HFF-Myc (cell line): ENCODE measurements at regions not wholly inside any gene's neighbourhood (a gene's known extent, or its start where the extent isn't known, plus 50 kb on each side); places are given as distances from the start of the nearest gene placed in this dataset.

Source experiments
- DNase-seq: peaks from one replicate; pipeline ENCODE4 v3.0.0-alpha.2; 2011; ENCODE audit warnings: low read depth; ENCODE audit errors: extremely low read depth
- H3K4me3 ChIP-seq: replicated peaks from 2 replicates; pipeline ENCODE4 v1.5.1; 2011; ENCODE audit warnings: low read depth, mild to moderate bottlenecking, control low read depth, low read length
- TF ChIP-seq, protein P1 (sequence below): IDR thresholded peaks from 2 replicates; pipeline ENCODE4 v1.5.1; 2012; ENCODE audit warnings: mild to moderate bottlenecking, low read depth, low read length, control low read depth; ENCODE audit errors: missing control alignments

DNA sequence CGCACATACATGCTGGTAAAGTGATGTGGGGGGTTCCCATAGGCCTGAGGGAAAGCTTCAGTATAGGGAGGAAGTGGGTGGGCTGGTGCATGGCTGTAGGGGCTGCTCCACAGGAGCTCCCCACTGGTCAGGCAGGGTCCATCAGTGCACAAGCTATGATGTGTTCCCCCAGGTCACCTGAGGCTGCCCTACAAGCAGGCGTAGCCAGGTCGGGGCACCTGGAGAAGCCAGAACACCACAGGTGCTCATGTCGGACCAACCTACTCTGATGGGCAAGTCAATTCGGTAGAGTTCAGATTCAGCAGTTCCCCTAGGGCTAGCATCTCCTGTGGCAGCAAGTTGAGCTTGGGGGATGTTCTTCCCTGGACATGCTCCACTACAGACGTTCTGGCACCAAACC lies 103.3 kb upstream of the EPHA5 start:
- no peak overlapping the region for H3K4me3 ChIP-seq
- DNase-seq = no peak
- TF ChIP-seq, protein P1, sequence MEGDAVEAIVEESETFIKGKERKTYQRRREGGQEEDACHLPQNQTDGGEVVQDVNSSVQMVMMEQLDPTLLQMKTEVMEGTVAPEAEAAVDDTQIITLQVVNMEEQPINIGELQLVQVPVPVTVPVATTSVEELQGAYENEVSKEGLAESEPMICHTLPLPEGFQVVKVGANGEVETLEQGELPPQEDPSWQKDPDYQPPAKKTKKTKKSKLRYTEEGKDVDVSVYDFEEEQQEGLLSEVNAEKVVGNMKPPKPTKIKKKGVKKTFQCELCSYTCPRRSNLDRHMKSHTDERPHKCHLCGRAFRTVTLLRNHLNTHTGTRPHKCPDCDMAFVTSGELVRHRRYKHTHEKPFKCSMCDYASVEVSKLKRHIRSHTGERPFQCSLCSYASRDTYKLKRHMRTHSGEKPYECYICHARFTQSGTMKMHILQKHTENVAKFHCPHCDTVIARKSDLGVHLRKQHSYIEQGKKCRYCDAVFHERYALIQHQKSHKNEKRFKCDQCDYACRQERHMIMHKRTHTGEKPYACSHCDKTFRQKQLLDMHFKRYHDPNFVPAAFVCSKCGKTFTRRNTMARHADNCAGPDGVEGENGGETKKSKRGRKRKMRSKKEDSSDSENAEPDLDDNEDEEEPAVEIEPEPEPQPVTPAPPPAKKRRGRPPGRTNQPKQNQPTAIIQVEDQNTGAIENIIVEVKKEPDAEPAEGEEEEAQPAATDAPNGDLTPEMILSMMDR = no peak

DNA sequence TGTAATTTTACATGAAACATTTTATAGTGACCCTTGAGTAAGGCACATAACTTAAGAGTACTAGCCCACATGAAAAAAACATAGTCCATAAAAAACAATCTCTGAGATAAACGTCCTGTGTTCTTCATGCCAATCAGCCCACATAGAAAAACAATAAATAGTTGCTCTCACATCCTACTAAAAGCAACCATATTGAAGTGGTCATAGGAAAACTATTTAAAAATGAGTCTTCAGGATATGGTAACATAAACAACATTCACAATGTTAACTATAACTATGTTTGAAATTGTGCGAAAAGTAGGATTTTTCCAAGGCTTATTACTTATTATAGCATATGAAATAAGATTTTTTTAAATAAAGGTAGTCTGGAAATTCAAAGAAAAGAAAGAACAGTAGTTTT lies 77.1 kb upstream of the EPHA5 start:
- no peak overlapping the region for H3K4me3 ChIP-seq
- TF ChIP-seq, protein P1 = no peak
- no peak for DNase-seq

DNA sequence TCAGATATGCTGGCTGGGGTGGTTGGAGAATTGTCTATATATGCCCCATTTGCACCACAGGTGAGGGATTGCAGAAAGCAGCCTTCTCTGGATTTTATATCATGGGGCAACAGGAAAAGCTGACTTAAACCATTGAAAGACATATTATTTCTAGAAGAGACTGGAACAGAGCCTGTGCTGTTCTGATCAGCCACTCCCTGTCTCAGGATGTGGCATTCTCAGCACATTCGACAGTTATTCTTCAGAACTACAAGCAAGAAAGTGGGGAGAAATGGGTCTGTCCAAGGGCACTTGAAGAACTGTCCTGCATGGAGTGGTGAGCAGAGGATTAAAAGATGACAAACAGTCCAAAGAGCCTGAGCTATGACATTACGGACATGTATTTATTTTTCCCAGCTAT lies 67.8 kb upstream of the EPHA5 start:
- DNase-seq = no peak
- TF ChIP-seq, protein P1 = no peak
- no peak overlapping the region for H3K4me3 ChIP-seq

DNA sequence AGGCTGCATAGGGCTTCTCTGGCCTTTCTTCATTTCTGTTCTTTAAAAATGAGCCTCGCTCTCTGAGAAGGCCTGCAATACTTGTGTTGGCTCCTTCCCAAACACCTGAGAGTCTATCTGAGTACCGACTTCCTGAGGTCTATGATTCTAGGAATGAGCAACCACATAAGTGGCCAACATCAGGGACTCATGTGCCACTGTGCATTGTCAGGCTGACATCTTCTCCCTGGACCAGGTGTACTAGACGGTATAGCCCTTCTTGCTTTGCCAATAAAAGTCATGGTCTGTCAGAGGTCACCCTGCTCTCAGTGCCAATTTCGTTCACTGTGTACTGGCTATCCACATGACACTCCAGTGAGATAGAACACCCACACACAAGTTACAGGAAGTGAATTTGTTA lies 67.4 kb upstream of the EPHA5 start:
- no peak for DNase-seq
- H3K4me3 ChIP-seq = no peak overlapping the region
- TF ChIP-seq, protein P1 = no peak

DNA sequence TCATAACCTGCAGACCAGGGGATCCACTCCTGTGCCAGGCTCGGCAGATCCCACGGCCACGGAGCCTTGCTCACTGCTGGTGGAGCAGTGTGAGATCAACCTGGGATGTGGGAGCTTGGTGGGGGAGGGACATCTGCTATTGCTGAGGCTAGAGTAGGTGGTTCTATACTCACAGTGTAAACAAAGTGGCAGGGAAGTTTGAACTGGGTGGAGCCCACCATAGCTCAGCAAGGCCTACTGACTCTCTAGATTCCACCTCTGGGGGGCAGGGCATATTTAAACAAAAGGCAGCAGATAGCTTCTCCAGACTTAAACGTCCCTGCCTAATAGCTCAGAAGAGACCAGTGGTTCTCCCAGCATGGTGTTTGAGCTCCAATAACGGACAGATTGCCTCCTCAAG lies 54.7 kb upstream of the EPHA5 start:
- TF ChIP-seq, protein P1 = no peak
- no peak for DNase-seq
- H3K4me3 ChIP-seq = no peak overlapping the region
